K562 (cell line): ENCODE measurements at regions not wholly inside any gene's neighbourhood (a gene's known extent, or its start where the extent isn't known, plus 50 kb on each side); places are given as distances from the start of the nearest gene placed in this dataset.

Source experiments
- CTCF ChIP-seq, 3 experiments: IDR thresholded peaks in 2 of 3; conservative IDR thresholded peaks in 1 of 3; 2 replicates each; pipeline ENCODE4 v1.5.1; 2011 to 2012; ENCODE audit warnings: low read length in 3 of 3, mild to moderate bottlenecking in 3 of 3, control low read depth in 2 of 3, improper control_type of control experiment in 1 of 3, inconsistent platforms in 1 of 3, low read depth in 1 of 3, mixed read lengths in 1 of 3, moderate library complexity in 1 of 3; ENCODE audit not compliant: insufficient read depth in 2 of 3
- GTF2E2 ChIP-seq: fragments of 200-800 bp; sonication (Bioruptor generic); IDR thresholded peaks from 2 replicates; pipeline ENCODE4 v1.6.1; 2016; ENCODE audit warnings: missing genetic modification characterization, missing compliant biosample characterization
- HDGF ChIP-seq: fragments of 450-650 bp; IDR thresholded peaks from 2 replicates; pipeline ENCODE4 v1.6.1; 2016
- KLF6 ChIP-seq: fragments of 250-450 bp; sonication (Bioruptor Pico); IDR thresholded peaks from 2 replicates; pipeline ENCODE4 v1.4.0; 2020; ENCODE audit warnings: mild to moderate bottlenecking, moderate library complexity, borderline replicate concordance
- MAFF ChIP-seq: IDR thresholded peaks from 2 replicates; pipeline ENCODE4 v1.6.1; 2012; ENCODE audit warnings: low read length, improper control_type of control experiment
- MXD1 ChIP-seq: fragments of 250-450 bp; sonication (Bioruptor Pico); IDR thresholded peaks from 2 replicates; pipeline ENCODE4 v1.8.0; 2021; ENCODE audit warnings: borderline replicate concordance, mild to moderate bottlenecking, moderate library complexity; ENCODE audit not compliant: poor library complexity, severe bottlenecking
- POLR2A ChIP-seq: fragments of 450-650 bp; conservative IDR thresholded peaks from 2 replicates; pipeline ENCODE4 v1.6.1; 2016
- PTTG1 ChIP-seq: fragments of 450-650 bp; IDR thresholded peaks from 2 replicates; pipeline ENCODE4 v1.6.1; 2016; ENCODE audit warnings: low read depth, mild to moderate bottlenecking, missing genetic modification characterization, missing compliant biosample characterization
- ZBTB43 ChIP-seq: sonication (generic); formaldehyde crosslinking; IDR thresholded peaks from 2 replicates; pipeline ENCODE4 v1.8.0; 2023; ENCODE audit warnings: mild to moderate bottlenecking, missing genetic modification reagents
- ZKSCAN3 ChIP-seq: fragments of 250-450 bp; sonication (Bioruptor Pico); IDR thresholded peaks from 2 replicates; pipeline ENCODE4 v1.4.0; 2020
- ZNF121 ChIP-seq: sonication (generic); formaldehyde crosslinking; conservative IDR thresholded peaks from 2 replicates; pipeline ENCODE4 v1.8.0; 2022; ENCODE audit warnings: missing genetic modification reagents
- ZNF324 ChIP-seq: fragments of 250-450 bp; sonication (Bioruptor Pico); IDR thresholded peaks from 2 replicates; pipeline ENCODE4 v1.4.0; 2020; ENCODE audit warnings: mild to moderate bottlenecking
- ZNF407 ChIP-seq: fragments of 450-650 bp; IDR thresholded peaks from 2 replicates; pipeline ENCODE4 v1.6.1; 2016; ENCODE audit warnings: low read depth
- ZNF785 ChIP-seq: fragments of 250-450 bp; sonication (Bioruptor Pico); IDR thresholded peaks from 2 replicates; pipeline ENCODE4 v1.4.0; 2020; ENCODE audit warnings: mild to moderate bottlenecking

GRCh38 chr7:13593854-13594253, 395.6 kb downstream of the ETV1 start:
- TF ChIP-seq PTTG1 (tag) = no peak
- TF ChIP-seq ZNF121 = no peak
- TF ChIP-seq ZKSCAN3 (CRISPR knock-in tag) = no peak
- no peak for TF ChIP-seq ZNF407
- TF ChIP-seq KLF6 (CRISPR knock-in tag) = no peak
- no peak for TF ChIP-seq HDGF
- no peak for TF ChIP-seq CTCF (IDR thresholded peaks at IDR 0.05 in 2 of 3, conservative IDR thresholded peaks at IDR 0.05 in 1 of 3; ENCODE audit: insufficient read depth in 2 of 3, low read depth in 1 of 3, low read length in 3 of 3)
- TF ChIP-seq ZNF785 (CRISPR knock-in tag) = no peak
- no peak for TF ChIP-seq ZBTB43
- no peak for TF ChIP-seq MAFF
- no peak for TF ChIP-seq POLR2A
- TF ChIP-seq MXD1 (CRISPR knock-in tag) = no peak
- TF ChIP-seq GTF2E2 = no peak
- no peak for TF ChIP-seq ZNF324 (CRISPR knock-in tag)
